Mesothelial cell of epicardium (in vitro differentiated cells): ENCODE measurements at regions not wholly inside any gene's neighbourhood (a gene's known extent, or its start where the extent isn't known, plus 50 kb on each side); places are given as distances from the start of the nearest gene placed in this dataset.

Experiments used
- DNase-seq, 2 experiments: peaks; one replicate each; pipeline ENCODE4 v3.0.0; 2021; ENCODE audit warnings: low spot score in 2 of 2; ENCODE audit not compliant: unreplicated experiment in 2 of 2
- H3K27ac Mint-ChIP-seq: 2 replicates; pipeline ENCODE4 v1.8.0; 2021; ENCODE audit warnings: mixed read lengths
- H3K27me3 Mint-ChIP-seq: 2 replicates; pipeline ENCODE4 v1.8.0; 2021; ENCODE audit warnings: low read depth, mixed read lengths
- H3K36me3 Mint-ChIP-seq: 2 replicates; pipeline ENCODE4 v1.8.0; 2021; ENCODE audit warnings: mixed read lengths
- H3K4me1 Mint-ChIP-seq: 2 replicates; pipeline ENCODE4 v1.8.0; 2021; ENCODE audit warnings: mixed read lengths
- H3K4me3 Mint-ChIP-seq: 2 replicates; pipeline ENCODE4 v1.8.0; 2021; ENCODE audit warnings: mild to moderate bottlenecking, moderate library complexity, mixed read lengths
- H3K9me3 Mint-ChIP-seq: 2 replicates; pipeline ENCODE4 v1.8.0; 2021; ENCODE audit warnings: mixed read lengths
- CTCF ChIP-seq: fragments of 200-600 bp; sonication (generic); IDR thresholded peaks from one replicate; pipeline ENCODE4 v1.5.0; 2021; ENCODE audit warnings: antibody characterized with exemption; ENCODE audit not compliant: unreplicated experiment

GRCh38 chr10:128693493-128694131 is 567.4 kb upstream of the MKI67 start:
- Mint-ChIP-seq H3K4me1 (no peaks in the 10 kb centered on the region), H3K27me3 (peaks cover 34% of the 10 kb centered on the region), H3K9me3 (no peaks in the 10 kb centered on the region), H3K4me3 (no peak overlapping the region), H3K27ac (no peak overlapping the region), H3K36me3 (no peaks in the 10 kb centered on the region)
- no peak for DNase-seq
- TF ChIP-seq CTCF: no peak

- Mint-ChIP-seq H3K27ac (no peak overlapping the region), H3K36me3 (no peaks in the 10 kb centered on the region), H3K9me3 (no peaks in the 10 kb centered on the region), H3K27me3 (peaks cover 38% of the 10 kb centered on the region), H3K4me1 (no peaks in the 10 kb centered on the region), H3K4me3 (no peak overlapping the region)
- TF ChIP-seq CTCF: no peak
- no peak for DNase-seq
These were observed 568.1 kb upstream of the MKI67 start for GRCh38 chr10:128694168-128694850.

- Mint-ChIP-seq H3K4me1 (peaks cover 1% of the 10 kb centered on the region), H3K27ac (no peak overlapping the region), H3K9me3 (no peaks in the 10 kb centered on the region), H3K4me3 (no peak overlapping the region), H3K36me3 (no peaks in the 10 kb centered on the region), H3K27me3 (peaks cover 36% of the 10 kb centered on the region)
- no peak for TF ChIP-seq CTCF
- DNase-seq: no peak
These were observed 568.9 kb upstream of the MKI67 start for GRCh38 chr10:128694851-128695725.

GRCh38 chr10:128695931-128696330 is 569.7 kb upstream of the MKI67 start:
- Mint-ChIP-seq H3K36me3 (no peaks in the 10 kb centered on the region), H3K4me3 (no peak overlapping the region), H3K27me3 (peaks cover 33% of the 10 kb centered on the region), H3K27ac (no peak overlapping the region), H3K4me1 (peaks cover 2% of the 10 kb centered on the region), H3K9me3 (no peaks in the 10 kb centered on the region)
- DNase-seq: no peak
- no peak for TF ChIP-seq CTCF

GRCh38 chr10:128697437-128697836 is 571.2 kb upstream of the MKI67 start:
- TF ChIP-seq CTCF: no peak
- Mint-ChIP-seq H3K9me3 (no peaks in the 10 kb centered on the region), H3K4me1 (peaks cover 2% of the 10 kb centered on the region), H3K36me3 (no peaks in the 10 kb centered on the region), H3K27me3 (peaks cover 28% of the 10 kb centered on the region), H3K4me3 (no peak overlapping the region), H3K27ac (no peak overlapping the region)
- DNase-seq: no peak
